SK-N-SH (cell line): ENCODE measurements at regions not wholly inside any gene's neighbourhood (a gene's known extent, or its start where the extent isn't known, plus 50 kb on each side); places are given as distances from the start of the nearest gene placed in this dataset.

Experiments
- CTCF ChIA-PET: fragments of 300-600, 350-600 bp; formaldehyde crosslinking; extraction: SDS; loops from one replicate; lab custom pipeline; 2021; lab: Yijun Ruan, JAX
- POLR2A ChIA-PET: fragments of 350-600 bp; sonication (Branson Sonifier 250); formaldehyde crosslinking; extraction: SDS; loops from one replicate; lab custom pipeline; 2020; ENCODE audit warnings: antibody characterized with exemption, inconsistent platforms; lab: Yijun Ruan, JAX
- DNase-seq: peaks from one replicate; pipeline ENCODE4 v3.0.0; 2012
- H2AFZ ChIP-seq: fragments of 200-600 bp; sonication (generic); 2 replicates; pipeline ENCODE4 v1.8.1; 2016; ENCODE audit warnings: antibody characterized with exemption, mild to moderate bottlenecking, low read depth
- H3F3A ChIP-seq: fragments of 200-600 bp; sonication (generic); replicated peaks from 2 replicates; pipeline ENCODE3; 2016; ENCODE audit warnings: antibody characterized with exemption, mild to moderate bottlenecking; ENCODE audit not compliant: insufficient read depth
- H3K27ac ChIP-seq, 2 experiments: fragments of 200-500 bp in 1 of 2; fragments of 200-600 bp in 1 of 2; sonication (Bioruptor generic) in 1 of 2; sonication (generic), shearing (Covaris generic) in 1 of 2; 2 replicates each; pipeline versions ENCODE4 v1.5.1 to v1.6.1; 2014 to 2016; ENCODE audit warnings: low read depth in 2 of 2, inconsistent platforms in 1 of 2, low read length in 1 of 2, mild to moderate bottlenecking in 1 of 2, mixed read lengths in 1 of 2
- H3K27me3 ChIP-seq: fragments of 200-600 bp; sonication (generic), shearing (Covaris generic); 2 replicates; pipeline ENCODE4 v1.6.1; 2016; ENCODE audit warnings: mixed run types; ENCODE audit not compliant: insufficient read depth
- H3K36me3 ChIP-seq, 2 experiments: fragments of 200-500 bp in 1 of 2; fragments of 200-600 bp in 1 of 2; sonication (Bioruptor generic) in 1 of 2; sonication (generic) in 1 of 2; replicated peaks in 1 of 2; 2 replicates each; pipeline versions ENCODE3 to v1.5.1; 2014 to 2016; ENCODE audit warnings: low read length in 1 of 2, mild to moderate bottlenecking in 1 of 2; ENCODE audit not compliant: insufficient read depth in 2 of 2, control insufficient read depth in 1 of 2
- H3K4me1 ChIP-seq, 2 experiments: fragments of 200-500 bp in 1 of 2; fragments of 200-600 bp in 1 of 2; sonication (Bioruptor generic) in 1 of 2; sonication (generic), shearing (Covaris generic) in 1 of 2; 2 replicates each; pipeline versions ENCODE4 v1.5.1 to v1.6.1; 2014 to 2016; ENCODE audit warnings: low read depth in 1 of 2, low read length in 1 of 2, mixed run types in 1 of 2; ENCODE audit not compliant: insufficient read depth in 2 of 2, control insufficient read depth in 1 of 2
- H3K4me2 ChIP-seq: fragments of 200-600 bp; sonication (generic), shearing (Covaris generic); 2 replicates; pipeline ENCODE4 v1.6.1; 2017; ENCODE audit warnings: mixed run types
- H3K4me3 ChIP-seq, 2 experiments: fragments of 200-500 bp in 1 of 2; fragments of 200-600 bp in 1 of 2; sonication (Bioruptor generic) in 1 of 2; sonication (generic), shearing (Covaris generic) in 1 of 2; 2 replicates each; pipeline versions ENCODE4 v1.5.1 to v1.8.1; 2014 to 2016; ENCODE audit warnings: low read depth in 2 of 2, inconsistent platforms in 1 of 2, low read length in 1 of 2, mild to moderate bottlenecking in 1 of 2, mixed read lengths in 1 of 2, moderate library complexity in 1 of 2
- H3K79me2 ChIP-seq: fragments of 200-600 bp; sonication (generic); 2 replicates; pipeline ENCODE4 v1.8.1; 2017; ENCODE audit warnings: mild to moderate bottlenecking; ENCODE audit not compliant: insufficient read depth
- H3K9ac ChIP-seq: fragments of 200-600 bp; sonication (generic); 2 replicates; pipeline ENCODE4 v1.6.1; 2017; ENCODE audit warnings: mixed run types
- H3K9me2 ChIP-seq: fragments of 200-600 bp; sonication (generic); 2 replicates; pipeline ENCODE4 v1.6.1; 2017; ENCODE audit warnings: mixed run types
- H3K9me3 ChIP-seq: fragments of 200-600 bp; sonication (generic); 2 replicates; pipeline ENCODE4 v1.6.1; 2017; ENCODE audit warnings: mixed run types, mild to moderate bottlenecking, moderate library complexity
- H4K20me1 ChIP-seq: fragments of 200-600 bp; sonication (generic); 2 replicates; pipeline ENCODE4 v1.6.1; 2017; ENCODE audit warnings: mild to moderate bottlenecking, mixed run types; ENCODE audit not compliant: insufficient read depth
- CHD2 ChIP-seq: fragments of 150-350 bp; IDR thresholded peaks from 2 replicates; pipeline ENCODE4 v1.6.1; 2018; ENCODE audit warnings: low read length; ENCODE audit not compliant: partially characterized antibody
- EP300 ChIP-seq, 2 experiments: IDR thresholded peaks; 2 replicates each; pipeline versions ENCODE4 v1.4.0 to v1.6.1; 2012; ENCODE audit warnings: borderline replicate concordance in 1 of 2, low read depth in 1 of 2, low read length in 1 of 2
- EZH2phosphoT487 ChIP-seq: fragments of 200-600 bp; sonication (generic); IDR thresholded peaks from 2 replicates; pipeline ENCODE4 v1.6.1; 2017; ENCODE audit warnings: low read depth, mixed run types, mild to moderate bottlenecking, antibody characterized with exemption, moderate library complexity, borderline replicate concordance
- FOXJ3 ChIP-seq: sonication (generic); formaldehyde crosslinking; IDR thresholded peaks from 2 replicates; pipeline ENCODE4 v1.5.1; 2020; ENCODE audit warnings: mild to moderate bottlenecking, missing genetic modification reagents
- FOXM1 ChIP-seq: IDR thresholded peaks from 2 replicates; pipeline ENCODE4 v1.4.0; 2012; ENCODE audit warnings: low read depth, mild to moderate bottlenecking
- MXI1 ChIP-seq: IDR thresholded peaks from 2 replicates; pipeline ENCODE4 v1.6.1; 2012; ENCODE audit warnings: mild to moderate bottlenecking, low read depth, low read length, improper control_type of control experiment
- NFIC ChIP-seq: IDR thresholded peaks from 2 replicates; pipeline ENCODE4 v1.4.0; 2012; ENCODE audit warnings: borderline replicate concordance
- NRF1 ChIP-seq: IDR thresholded peaks from 2 replicates; pipeline ENCODE4 v1.6.1; 2012; ENCODE audit warnings: low read depth, mild to moderate bottlenecking, low read length
- POLR2AphosphoS5 ChIP-seq: IDR thresholded peaks from 2 replicates; pipeline ENCODE4 v1.6.1; 2012; ENCODE audit warnings: low read depth, low read length
- RCOR1 ChIP-seq: fragments of 150-350 bp; IDR thresholded peaks from 2 replicates; pipeline ENCODE4 v1.6.1; 2017; ENCODE audit warnings: antibody characterized with exemption, low read length
- RFX5 ChIP-seq: IDR thresholded peaks from 2 replicates; pipeline ENCODE4 v1.6.1; 2012; ENCODE audit warnings: mild to moderate bottlenecking, improper control_type of control experiment, low read length
- SIN3A ChIP-seq: IDR thresholded peaks from 2 replicates; pipeline ENCODE4 v1.6.1; 2012; ENCODE audit warnings: low read depth, mild to moderate bottlenecking, low read length, moderate library complexity, borderline replicate concordance
- SMC3 ChIP-seq: IDR thresholded peaks from 2 replicates; pipeline ENCODE4 v1.6.1; 2012; ENCODE audit warnings: low read depth, low read length, improper control_type of control experiment
- TAF1 ChIP-seq: IDR thresholded peaks from 2 replicates; pipeline ENCODE4 v1.6.1; 2012; ENCODE audit warnings: low read depth, mild to moderate bottlenecking, low read length, moderate library complexity, borderline replicate concordance
- TCF12 ChIP-seq: IDR thresholded peaks from 2 replicates; pipeline ENCODE4 v1.4.0; 2012
- TEAD4 ChIP-seq: IDR thresholded peaks from 2 replicates; pipeline ENCODE4 v1.4.0; 2012; ENCODE audit warnings: mild to moderate bottlenecking, borderline replicate concordance; ENCODE audit not compliant: insufficient read depth
- YY1 ChIP-seq: IDR thresholded peaks from 2 replicates; pipeline ENCODE4 v1.4.0; 2012; ENCODE audit warnings: low read depth, mild to moderate bottlenecking
- WGBS: methylation state at CpG from one replicate; pipeline ENCODE4 v1.1.6; 2017; ENCODE audit warnings: low lambda C conversion rate; 5-methylcytosine and 5-hydroxymethylcytosine counted together
- TF ChIP-seq, protein P1 (sequence below): IDR thresholded peaks from 2 replicates; pipeline ENCODE4 v1.6.1; 2012; ENCODE audit warnings: mild to moderate bottlenecking, low read depth, low read length, moderate library complexity
- TF ChIP-seq, protein P2 (sequence below): IDR thresholded peaks from 2 replicates; pipeline ENCODE4; 2012
- TF ChIP-seq, protein P3 (sequence below): fragments of 150-350 bp; IDR thresholded peaks from 2 replicates; pipeline ENCODE4 v1.6.1; 2017; ENCODE audit warnings: antibody characterized with exemption, low read length, low read depth, borderline replicate concordance
- TF ChIP-seq, protein P4 (sequence below): fragments of 150-350 bp; IDR thresholded peaks from 2 replicates; pipeline ENCODE4 v1.6.1; 2016; ENCODE audit warnings: mild to moderate bottlenecking, low read depth, low read length

DNA sequence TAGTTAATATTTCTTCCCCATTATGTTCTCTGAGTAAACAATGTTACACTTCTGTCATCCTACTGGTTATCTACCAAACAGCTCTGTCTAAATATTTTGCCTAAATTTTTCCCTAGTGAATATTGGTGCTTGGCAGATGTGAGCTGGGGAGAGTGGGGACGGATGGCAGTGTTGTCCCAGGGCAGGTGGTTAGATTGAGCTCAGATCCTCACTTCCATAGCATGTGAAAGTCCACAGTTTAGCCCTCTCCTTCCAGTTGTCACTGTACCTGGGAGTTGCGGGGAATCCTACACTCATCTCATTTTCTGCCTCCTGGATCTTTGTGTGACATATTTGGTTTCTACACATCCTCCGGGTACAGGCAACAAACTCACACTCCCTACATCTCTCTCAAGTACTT, 484.9 kb downstream of the EPM2A start:
- ChIA-PET CTCF (no interaction called here), POLR2A (interaction anchor here (0.6 kb wide), 1 partner anchor 157 kb away, joined by 3 read pairs; no protein-coding TSS in a partner anchor)
- no peak overlapping the region for H3K4me3 ChIP-seq
- H3K36me3 ChIP-seq: no peaks in the 10 kb centered on the region
- peaks cover 0 to under 1% of the 10 kb centered on the region in 2 experiments; a peak in 2 of 4 replicates for H3K4me1 ChIP-seq
- no peaks in the 10 kb centered on the region for H3K9me2 ChIP-seq
- no peaks in the 10 kb centered on the region for H3K27me3 ChIP-seq
- no peaks in the 10 kb centered on the region for H4K20me1 ChIP-seq
- H3F3A ChIP-seq: no peaks in the 10 kb centered on the region
- no peaks in the 10 kb centered on the region for H3K79me2 ChIP-seq
- no peak overlapping the region for H3K27ac ChIP-seq
- no peak overlapping the region for H3K9ac ChIP-seq
- no peak overlapping the region for H3K4me2 ChIP-seq
- WGBS: 42% methylated on average over 3 of the region's 3 CpGs
- no peak for DNase-seq
- no peaks in the 10 kb centered on the region for H3K9me3 ChIP-seq
- TF ChIP-seq MXI1 (no peak), FOXM1 (no peak), CHD2 (no peak), TCF12 (no peak)
- TF ChIP-seq, protein P1, sequence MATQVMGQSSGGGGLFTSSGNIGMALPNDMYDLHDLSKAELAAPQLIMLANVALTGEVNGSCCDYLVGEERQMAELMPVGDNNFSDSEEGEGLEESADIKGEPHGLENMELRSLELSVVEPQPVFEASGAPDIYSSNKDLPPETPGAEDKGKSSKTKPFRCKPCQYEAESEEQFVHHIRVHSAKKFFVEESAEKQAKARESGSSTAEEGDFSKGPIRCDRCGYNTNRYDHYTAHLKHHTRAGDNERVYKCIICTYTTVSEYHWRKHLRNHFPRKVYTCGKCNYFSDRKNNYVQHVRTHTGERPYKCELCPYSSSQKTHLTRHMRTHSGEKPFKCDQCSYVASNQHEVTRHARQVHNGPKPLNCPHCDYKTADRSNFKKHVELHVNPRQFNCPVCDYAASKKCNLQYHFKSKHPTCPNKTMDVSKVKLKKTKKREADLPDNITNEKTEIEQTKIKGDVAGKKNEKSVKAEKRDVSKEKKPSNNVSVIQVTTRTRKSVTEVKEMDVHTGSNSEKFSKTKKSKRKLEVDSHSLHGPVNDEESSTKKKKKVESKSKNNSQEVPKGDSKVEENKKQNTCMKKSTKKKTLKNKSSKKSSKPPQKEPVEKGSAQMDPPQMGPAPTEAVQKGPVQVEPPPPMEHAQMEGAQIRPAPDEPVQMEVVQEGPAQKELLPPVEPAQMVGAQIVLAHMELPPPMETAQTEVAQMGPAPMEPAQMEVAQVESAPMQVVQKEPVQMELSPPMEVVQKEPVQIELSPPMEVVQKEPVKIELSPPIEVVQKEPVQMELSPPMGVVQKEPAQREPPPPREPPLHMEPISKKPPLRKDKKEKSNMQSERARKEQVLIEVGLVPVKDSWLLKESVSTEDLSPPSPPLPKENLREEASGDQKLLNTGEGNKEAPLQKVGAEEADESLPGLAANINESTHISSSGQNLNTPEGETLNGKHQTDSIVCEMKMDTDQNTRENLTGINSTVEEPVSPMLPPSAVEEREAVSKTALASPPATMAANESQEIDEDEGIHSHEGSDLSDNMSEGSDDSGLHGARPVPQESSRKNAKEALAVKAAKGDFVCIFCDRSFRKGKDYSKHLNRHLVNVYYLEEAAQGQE: no peak
- no peak overlapping the region for H2AFZ ChIP-seq

DNA sequence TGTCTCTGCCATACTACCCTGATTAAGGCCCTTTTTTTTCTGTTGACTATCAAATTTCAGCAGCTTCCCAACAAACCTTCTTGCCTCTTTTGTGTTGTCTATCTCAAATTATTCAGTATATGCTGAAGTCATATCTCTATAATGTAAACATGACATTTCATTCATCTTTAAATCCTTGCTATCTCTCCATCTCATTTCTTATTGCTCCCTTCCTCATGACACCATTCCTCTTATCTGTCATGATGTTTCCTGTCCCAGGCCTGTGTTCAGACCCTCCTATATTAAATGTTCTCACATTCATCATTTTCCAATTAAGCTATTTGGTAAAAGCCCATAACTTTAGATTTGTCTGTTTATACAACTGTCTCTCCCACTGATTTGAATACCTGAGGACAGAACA, 482.6 kb downstream of the EPM2A start:
- DNase-seq: no peak
- no peaks in the 10 kb centered on the region; a peak in 1 of 4 replicates for H3K4me1 ChIP-seq
- no peak overlapping the region for H3K4me3 ChIP-seq
- no peaks in the 10 kb centered on the region for H3K27me3 ChIP-seq
- no peaks in the 10 kb centered on the region for H3K9me3 ChIP-seq
- CTCF ChIA-PET: no interaction called here
- no peaks in the 10 kb centered on the region for H3K79me2 ChIP-seq
- no peaks in the 10 kb centered on the region for H3K9me2 ChIP-seq
- no peak overlapping the region for H2AFZ ChIP-seq
- H3K36me3 ChIP-seq: no peaks in the 10 kb centered on the region
- no peaks in the 10 kb centered on the region for H4K20me1 ChIP-seq
- no peak overlapping the region for H3K4me2 ChIP-seq
- H3K27ac ChIP-seq: no peak overlapping the region
- H3F3A ChIP-seq: no peaks in the 10 kb centered on the region
- no peak overlapping the region for H3K9ac ChIP-seq
- POLR2A ChIA-PET: no interaction called here
- TF ChIP-seq SMC3 (no peak), FOXJ3 (CRISPR knock-in tag) (no peak), RCOR1 (no peak), EZH2phosphoT487 (no peak), SIN3A (no peak), YY1 (no peak), NFIC (no peak), CHD2 (no peak), TEAD4 (no peak), POLR2AphosphoS5 (no peak), EP300 (IDR thresholded peaks at IDR 0.05; ENCODE audit: borderline replicate concordance in 1 of 2, low read depth in 1 of 2, low read length in 1 of 2) (no peak), NRF1 (no peak), TCF12 (no peak), TAF1 (no peak), RFX5 (no peak)
- TF ChIP-seq, protein P2, sequence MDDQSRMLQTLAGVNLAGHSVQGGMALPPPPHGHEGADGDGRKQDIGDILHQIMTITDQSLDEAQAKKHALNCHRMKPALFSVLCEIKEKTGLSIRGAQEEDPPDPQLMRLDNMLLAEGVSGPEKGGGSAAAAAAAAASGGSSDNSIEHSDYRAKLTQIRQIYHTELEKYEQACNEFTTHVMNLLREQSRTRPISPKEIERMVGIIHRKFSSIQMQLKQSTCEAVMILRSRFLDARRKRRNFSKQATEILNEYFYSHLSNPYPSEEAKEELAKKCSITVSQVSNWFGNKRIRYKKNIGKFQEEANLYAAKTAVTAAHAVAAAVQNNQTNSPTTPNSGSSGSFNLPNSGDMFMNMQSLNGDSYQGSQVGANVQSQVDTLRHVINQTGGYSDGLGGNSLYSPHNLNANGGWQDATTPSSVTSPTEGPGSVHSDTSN: no peak
- TF ChIP-seq, protein P3, sequence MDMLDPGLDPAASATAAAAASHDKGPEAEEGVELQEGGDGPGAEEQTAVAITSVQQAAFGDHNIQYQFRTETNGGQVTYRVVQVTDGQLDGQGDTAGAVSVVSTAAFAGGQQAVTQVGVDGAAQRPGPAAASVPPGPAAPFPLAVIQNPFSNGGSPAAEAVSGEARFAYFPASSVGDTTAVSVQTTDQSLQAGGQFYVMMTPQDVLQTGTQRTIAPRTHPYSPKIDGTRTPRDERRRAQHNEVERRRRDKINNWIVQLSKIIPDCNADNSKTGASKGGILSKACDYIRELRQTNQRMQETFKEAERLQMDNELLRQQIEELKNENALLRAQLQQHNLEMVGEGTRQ: no peak
- TF ChIP-seq, protein P4, sequence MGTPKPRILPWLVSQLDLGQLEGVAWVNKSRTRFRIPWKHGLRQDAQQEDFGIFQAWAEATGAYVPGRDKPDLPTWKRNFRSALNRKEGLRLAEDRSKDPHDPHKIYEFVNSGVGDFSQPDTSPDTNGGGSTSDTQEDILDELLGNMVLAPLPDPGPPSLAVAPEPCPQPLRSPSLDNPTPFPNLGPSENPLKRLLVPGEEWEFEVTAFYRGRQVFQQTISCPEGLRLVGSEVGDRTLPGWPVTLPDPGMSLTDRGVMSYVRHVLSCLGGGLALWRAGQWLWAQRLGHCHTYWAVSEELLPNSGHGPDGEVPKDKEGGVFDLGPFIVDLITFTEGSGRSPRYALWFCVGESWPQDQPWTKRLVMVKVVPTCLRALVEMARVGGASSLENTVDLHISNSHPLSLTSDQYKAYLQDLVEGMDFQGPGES: no peak
